Astrocyte (in vitro differentiated cells and primary cell): ENCODE measurements at regions not wholly inside any gene's neighbourhood (a gene's known extent, or its start where the extent isn't known, plus 50 kb on each side); places are given as distances from the start of the nearest gene placed in this dataset.

ENCODE experiments used
- DNase-seq: peaks from one replicate; pipeline ENCODE4 v3.0.0-alpha.2; 2010; ENCODE audit warnings: low read depth
- FAIRE-seq: peaks from 2 replicates; lab custom pipeline; 2011; peaks lifted over from hg19 to GRCh38; lab: Jason Lieb, UNC
- H2AFZ ChIP-seq: 2 replicates; pipeline ENCODE4 v1.6.0; 2012; ENCODE audit warnings: low read depth, low read length, inconsistent platforms
- H3K27ac ChIP-seq: 2 replicates; pipeline ENCODE4 v1.5.1; 2011; ENCODE audit warnings: low read depth, low read length, inconsistent platforms
- H3K27me3 ChIP-seq: 2 replicates; pipeline ENCODE4 v1.6.0; 2011; ENCODE audit warnings: low read length, inconsistent platforms; ENCODE audit not compliant: insufficient read depth
- H3K36me3 ChIP-seq: 2 replicates; pipeline ENCODE4 v1.5.1; 2011; ENCODE audit warnings: low read length, inconsistent platforms; ENCODE audit not compliant: insufficient read depth
- H3K4me1 ChIP-seq: 2 replicates; pipeline ENCODE4 v1.5.1; 2011; ENCODE audit warnings: low read length, inconsistent platforms; ENCODE audit not compliant: insufficient read depth
- H3K4me2 ChIP-seq: 2 replicates; pipeline ENCODE4 v1.6.0; 2012; ENCODE audit warnings: low read length, inconsistent platforms
- H3K4me3 ChIP-seq: 2 replicates; pipeline ENCODE4 v1.5.1; 2011; ENCODE audit warnings: low read depth, mild to moderate bottlenecking, low read length, inconsistent platforms; ENCODE audit not compliant: insufficient read depth
- H3K79me2 ChIP-seq: 2 replicates; pipeline ENCODE4 v1.6.0; 2012; ENCODE audit warnings: mild to moderate bottlenecking, low read length, inconsistent platforms; ENCODE audit not compliant: insufficient read depth
- H3K9ac ChIP-seq: 2 replicates; pipeline ENCODE4 v1.6.0; 2012; ENCODE audit warnings: mild to moderate bottlenecking, low read length, inconsistent platforms
- H3K9me3 ChIP-seq: 2 replicates; pipeline ENCODE4 v1.5.1; 2012; ENCODE audit warnings: low read depth, mild to moderate bottlenecking, low read length, inconsistent platforms; ENCODE audit not compliant: insufficient read depth
- H4K20me1 ChIP-seq: 2 replicates; pipeline ENCODE4 v1.6.0; 2012; ENCODE audit warnings: low read length, inconsistent platforms; ENCODE audit not compliant: insufficient read depth
- H3K27ac Mint-ChIP-seq: one replicate; pipeline ENCODE4 v1.8.0; 2021; ENCODE audit warnings: mild to moderate bottlenecking, mixed read lengths; ENCODE audit not compliant: unreplicated experiment
- H3K27me3 Mint-ChIP-seq: one replicate; pipeline ENCODE4 v1.8.0; 2021; ENCODE audit warnings: low read depth, mixed read lengths; ENCODE audit not compliant: unreplicated experiment
- H3K36me3 Mint-ChIP-seq: one replicate; pipeline ENCODE4 v1.8.0; 2021; ENCODE audit warnings: low read depth, mixed read lengths; ENCODE audit not compliant: unreplicated experiment
- H3K4me1 Mint-ChIP-seq: one replicate; pipeline ENCODE4 v1.8.0; 2021; ENCODE audit warnings: low read depth, mixed read lengths; ENCODE audit not compliant: unreplicated experiment
- H3K4me3 Mint-ChIP-seq: one replicate; pipeline ENCODE4 v1.8.0; 2021; ENCODE audit warnings: mild to moderate bottlenecking, moderate library complexity, mixed read lengths; ENCODE audit not compliant: unreplicated experiment
- H3K9me3 Mint-ChIP-seq: one replicate; pipeline ENCODE4 v1.8.0; 2021; ENCODE audit warnings: mild to moderate bottlenecking, mixed read lengths; ENCODE audit not compliant: unreplicated experiment
- EZH2 ChIP-seq: IDR thresholded peaks from 2 replicates; pipeline ENCODE4 v1.6.1; 2012; ENCODE audit warnings: mild to moderate bottlenecking, low read length, inconsistent platforms; ENCODE audit not compliant: insufficient read depth
- TF ChIP-seq, protein P1 (sequence below): IDR thresholded peaks from 2 replicates; pipeline ENCODE4 v1.5.1; 2011; ENCODE audit warnings: low read depth, mild to moderate bottlenecking, inconsistent platforms, low read length, moderate library complexity; ENCODE audit not compliant: insufficient read depth

- DNase-seq, result no peak
- no peak for FAIRE-seq
- Histone ChIP-seq H3K9me3 (peaks cover 6% of the 10 kb centered on the region), H2AFZ (no peak overlapping the region), H3K27ac (no peak overlapping the region), H3K36me3 (no peaks in the 10 kb centered on the region), H3K4me1 (no peaks in the 10 kb centered on the region), H4K20me1 (no peaks in the 10 kb centered on the region), H3K79me2 (no peaks in the 10 kb centered on the region), H3K27me3 (no peaks in the 10 kb centered on the region), H3K4me2 (no peak overlapping the region), H3K4me3 (no peak overlapping the region), H3K9ac (no peak overlapping the region)
- Mint-ChIP-seq H3K27me3 (peaks cover 2% of the 10 kb centered on the region), H3K9me3 (no peaks in the 10 kb centered on the region), H3K4me1 (no peaks in the 10 kb centered on the region), H3K4me3 (no peak overlapping the region), H3K36me3 (no peaks in the 10 kb centered on the region), H3K27ac (no peak overlapping the region)
- TF ChIP-seq, protein P1, sequence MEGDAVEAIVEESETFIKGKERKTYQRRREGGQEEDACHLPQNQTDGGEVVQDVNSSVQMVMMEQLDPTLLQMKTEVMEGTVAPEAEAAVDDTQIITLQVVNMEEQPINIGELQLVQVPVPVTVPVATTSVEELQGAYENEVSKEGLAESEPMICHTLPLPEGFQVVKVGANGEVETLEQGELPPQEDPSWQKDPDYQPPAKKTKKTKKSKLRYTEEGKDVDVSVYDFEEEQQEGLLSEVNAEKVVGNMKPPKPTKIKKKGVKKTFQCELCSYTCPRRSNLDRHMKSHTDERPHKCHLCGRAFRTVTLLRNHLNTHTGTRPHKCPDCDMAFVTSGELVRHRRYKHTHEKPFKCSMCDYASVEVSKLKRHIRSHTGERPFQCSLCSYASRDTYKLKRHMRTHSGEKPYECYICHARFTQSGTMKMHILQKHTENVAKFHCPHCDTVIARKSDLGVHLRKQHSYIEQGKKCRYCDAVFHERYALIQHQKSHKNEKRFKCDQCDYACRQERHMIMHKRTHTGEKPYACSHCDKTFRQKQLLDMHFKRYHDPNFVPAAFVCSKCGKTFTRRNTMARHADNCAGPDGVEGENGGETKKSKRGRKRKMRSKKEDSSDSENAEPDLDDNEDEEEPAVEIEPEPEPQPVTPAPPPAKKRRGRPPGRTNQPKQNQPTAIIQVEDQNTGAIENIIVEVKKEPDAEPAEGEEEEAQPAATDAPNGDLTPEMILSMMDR, result no peak
- no peak for TF ChIP-seq EZH2
Measured at GRCh38 chr17:53909802-53910201, 87.1 kb downstream of the KIF2B start.

GRCh38 chr17:53912117-53912516 lies 89.4 kb downstream of the KIF2B start:
- Mint-ChIP-seq H3K9me3 (no peaks in the 10 kb centered on the region), H3K4me1 (no peaks in the 10 kb centered on the region), H3K27ac (no peak overlapping the region), H3K27me3 (peaks cover 2% of the 10 kb centered on the region), H3K36me3 (no peaks in the 10 kb centered on the region), H3K4me3 (no peak overlapping the region)
- no peak overlapping the region for H3K27ac ChIP-seq
- no peaks in the 10 kb centered on the region for H3K79me2 ChIP-seq
- no peak for FAIRE-seq
- no peak for DNase-seq
- no peaks in the 10 kb centered on the region for H3K27me3 ChIP-seq
- no peaks in the 10 kb centered on the region for H4K20me1 ChIP-seq
- H3K4me2 ChIP-seq, result no peak overlapping the region
- H3K9me3 ChIP-seq, result peaks cover 6% of the 10 kb centered on the region
- H3K36me3 ChIP-seq, result no peaks in the 10 kb centered on the region
- TF ChIP-seq, protein P1, result no peak
- TF ChIP-seq EZH2, result no peak
- no peaks in the 10 kb centered on the region for H3K4me1 ChIP-seq
- H3K9ac ChIP-seq, result no peak overlapping the region
- no peak overlapping the region for H3K4me3 ChIP-seq
- H2AFZ ChIP-seq, result no peak overlapping the region

- Mint-ChIP-seq H3K36me3 (no peaks in the 10 kb centered on the region), H3K4me1 (peaks cover 11% of the 10 kb centered on the region), H3K27ac (no peak overlapping the region), H3K9me3 (no peaks in the 10 kb centered on the region), H3K27me3 (no peaks in the 10 kb centered on the region), H3K4me3 (no peak overlapping the region)
- Histone ChIP-seq H3K9me3 (no peaks in the 10 kb centered on the region), H3K79me2 (no peaks in the 10 kb centered on the region), H4K20me1 (no peaks in the 10 kb centered on the region), H3K4me3 (no peak overlapping the region), H3K4me1 (no peaks in the 10 kb centered on the region), H3K4me2 (no peak overlapping the region), H3K27ac (no peak overlapping the region), H3K36me3 (no peaks in the 10 kb centered on the region), H2AFZ (no peak overlapping the region), H3K9ac (no peak overlapping the region), H3K27me3 (no peaks in the 10 kb centered on the region)
- TF ChIP-seq, protein P1, result no peak
- no peak for TF ChIP-seq EZH2
- no peak for FAIRE-seq
- DNase-seq, result no peak
Measured at GRCh38 chr17:53919356-53919755, 96.6 kb downstream of the KIF2B start.
